ENCODE measurements at regions not wholly inside any gene's neighbourhood (a gene's known extent, or its start where the extent isn't known, plus 50 kb on each side); places are given as distances from the start of the nearest gene placed in this dataset.

DNA sequence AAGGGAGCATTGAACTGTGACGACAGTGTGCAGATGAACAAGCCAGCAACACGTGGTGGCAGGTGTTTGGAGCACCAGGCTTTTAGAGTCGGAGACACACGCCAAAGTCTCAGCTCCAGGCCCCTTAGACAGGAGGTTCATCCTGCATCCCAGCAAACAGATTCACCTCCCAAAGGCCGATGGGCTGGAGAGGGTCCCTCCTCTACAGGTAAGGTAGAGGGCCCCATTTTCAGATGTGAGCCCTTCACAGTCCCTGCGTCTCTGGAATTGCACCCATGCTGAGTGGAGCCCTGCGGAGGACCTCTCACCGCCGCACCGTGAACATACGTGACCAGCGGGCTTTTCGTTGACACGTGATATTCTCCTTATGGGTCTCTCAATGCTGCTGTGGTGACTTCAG lies 109.0 kb upstream of the B3GAT1 start:
- no peak for DNase-seq

DNA sequence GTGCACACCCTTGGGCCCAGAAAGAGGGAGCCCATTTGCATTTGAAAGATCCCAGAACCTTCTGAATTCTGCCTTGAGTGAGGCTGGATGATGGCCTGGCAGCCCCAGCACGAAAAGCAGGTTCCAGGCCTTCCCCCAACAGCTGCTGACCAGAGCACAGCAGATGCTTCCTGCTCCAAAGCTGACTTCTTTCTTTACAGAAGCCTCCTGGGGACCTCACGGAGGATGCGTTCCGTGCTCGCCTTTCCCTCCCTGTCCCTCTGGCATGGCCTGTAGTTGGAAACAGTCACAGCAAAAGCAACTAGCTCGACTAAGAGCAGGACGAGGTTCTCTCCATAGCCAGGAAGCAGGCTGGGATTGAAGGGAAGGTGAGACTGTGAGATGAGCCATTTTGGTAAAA lies 107.7 kb upstream of the B3GAT1 start:
- no peak for DNase-seq

DNA sequence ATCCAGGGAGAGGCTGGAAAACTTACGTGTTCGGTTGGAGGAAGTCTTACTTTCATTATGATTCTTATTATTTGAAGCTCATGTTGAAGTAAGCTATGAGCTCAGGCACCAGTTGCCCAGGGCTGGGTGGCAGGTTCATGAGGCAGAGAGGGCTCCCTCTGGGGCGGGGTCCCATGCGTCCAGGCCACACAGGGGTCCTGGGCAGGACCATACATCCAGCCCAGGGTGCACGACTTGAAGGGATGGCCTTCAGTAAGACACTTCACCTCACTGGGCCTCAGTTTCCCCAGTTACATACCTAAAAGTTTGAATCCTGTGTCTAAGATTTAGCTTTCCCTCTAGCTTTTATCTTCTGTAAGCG lies 107.3 kb upstream of the B3GAT1 start:
- DNase-seq = no peak

DNA sequence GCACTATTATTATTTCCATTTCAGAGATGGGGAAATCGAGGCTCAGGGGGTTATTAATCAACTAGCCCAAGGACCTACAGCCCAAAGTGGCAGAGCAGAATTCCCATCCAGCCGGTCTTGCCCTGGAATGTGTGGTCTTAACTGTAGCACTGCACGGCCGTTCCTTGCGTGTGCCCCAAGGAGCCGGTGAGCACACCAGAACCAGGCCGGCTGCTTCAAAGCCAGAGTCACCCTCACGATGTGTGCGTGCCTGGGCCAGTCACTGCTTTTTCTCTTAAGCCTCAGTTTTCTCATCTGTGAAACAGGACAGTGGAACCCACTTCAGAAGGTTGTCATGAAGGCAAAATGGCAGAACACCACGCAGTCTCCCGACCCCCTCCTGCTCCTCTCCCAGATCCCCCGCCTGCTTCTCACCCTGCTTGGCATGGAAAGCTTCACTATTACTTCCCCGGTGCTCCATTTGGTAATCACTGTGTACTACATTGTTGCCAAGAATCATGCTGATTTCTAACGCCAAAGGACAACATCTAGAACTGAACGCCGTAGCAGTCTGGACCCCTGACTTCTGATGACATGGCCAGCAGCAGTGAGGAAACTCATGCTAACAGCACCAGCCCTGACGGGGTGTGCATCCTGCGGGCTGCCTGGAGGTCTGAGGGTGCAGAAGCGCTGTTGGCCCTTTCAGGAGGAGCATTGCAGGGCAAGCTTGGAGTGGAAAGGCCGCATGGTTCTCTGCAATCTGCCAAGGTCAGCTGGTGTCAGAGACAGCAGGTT lies 106.8 kb upstream of the B3GAT1 start:
- DNase-seq = no peak

DNA sequence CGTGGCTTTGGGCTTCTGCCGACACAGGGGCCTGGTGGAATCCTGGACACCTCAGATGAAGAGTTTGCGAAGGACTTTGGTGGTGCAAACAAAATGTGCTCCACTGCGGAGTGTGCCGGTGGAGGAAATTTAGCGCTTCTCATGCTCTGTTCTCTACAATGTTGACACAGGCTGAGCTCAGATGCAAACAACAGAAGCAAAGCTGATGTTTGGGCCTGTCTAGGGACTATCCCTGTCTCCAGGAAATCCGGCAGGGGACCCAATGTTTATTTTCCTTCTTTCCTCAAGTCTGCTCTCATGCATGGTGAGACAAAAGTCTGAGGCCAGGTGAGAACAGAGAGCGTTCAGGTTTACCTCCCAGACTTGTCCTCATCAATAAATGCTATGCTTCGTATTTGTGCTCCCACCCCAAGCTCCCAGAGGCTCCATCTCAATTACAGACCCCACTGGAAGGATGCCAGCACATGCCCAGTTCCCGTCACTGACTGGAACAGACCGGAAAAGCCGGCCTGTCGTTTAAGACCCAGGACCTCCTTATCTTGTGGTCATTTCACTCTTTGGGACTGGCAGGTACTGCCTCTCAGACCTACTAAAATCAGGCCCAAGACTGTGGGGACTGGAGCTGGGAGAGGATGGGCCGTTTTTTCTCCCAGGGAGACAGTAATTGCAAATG lies 105.7 kb upstream of the B3GAT1 start:
- DNase-seq = no peak

DNA sequence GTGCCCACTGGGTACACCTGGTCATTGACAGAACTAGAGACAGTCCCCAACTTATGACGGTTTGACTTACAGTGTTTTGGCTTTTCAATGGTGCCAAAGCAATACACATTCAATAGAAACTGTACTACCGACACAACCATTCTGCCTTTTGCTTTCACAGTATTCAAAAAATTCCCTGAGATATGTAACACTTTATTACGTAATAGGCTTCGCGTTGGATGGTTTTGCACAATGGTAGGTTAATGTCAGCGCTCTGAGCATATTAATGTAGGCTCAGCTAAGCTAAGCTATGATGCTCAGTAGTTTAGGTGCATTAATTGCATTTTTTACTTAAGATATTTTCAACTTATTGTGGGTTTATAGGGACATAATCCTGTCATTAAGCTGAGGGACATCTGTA lies 105.1 kb upstream of the B3GAT1 start:
- DNase-seq = no peak

DNA sequence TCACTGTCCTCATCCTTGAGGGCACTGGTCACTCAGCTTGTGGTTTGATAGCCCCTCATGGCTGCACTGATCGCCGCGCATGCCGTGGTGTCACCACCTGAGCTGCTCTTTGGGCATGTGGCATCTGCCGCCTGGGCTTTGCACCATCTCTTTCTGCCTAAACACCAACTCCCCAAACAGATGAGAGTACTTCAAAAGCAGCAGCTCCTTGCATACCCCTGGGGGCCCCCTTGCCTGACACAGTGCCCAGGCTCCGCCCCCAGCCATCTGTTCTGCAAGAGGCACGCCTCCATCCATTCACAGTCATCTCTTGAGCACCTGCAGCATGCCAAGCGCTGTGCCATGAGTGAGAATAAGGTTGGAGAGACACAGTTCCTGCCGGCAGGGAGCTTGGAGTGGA lies 104.5 kb upstream of the B3GAT1 start:
- DNase-seq = no peak

DNA sequence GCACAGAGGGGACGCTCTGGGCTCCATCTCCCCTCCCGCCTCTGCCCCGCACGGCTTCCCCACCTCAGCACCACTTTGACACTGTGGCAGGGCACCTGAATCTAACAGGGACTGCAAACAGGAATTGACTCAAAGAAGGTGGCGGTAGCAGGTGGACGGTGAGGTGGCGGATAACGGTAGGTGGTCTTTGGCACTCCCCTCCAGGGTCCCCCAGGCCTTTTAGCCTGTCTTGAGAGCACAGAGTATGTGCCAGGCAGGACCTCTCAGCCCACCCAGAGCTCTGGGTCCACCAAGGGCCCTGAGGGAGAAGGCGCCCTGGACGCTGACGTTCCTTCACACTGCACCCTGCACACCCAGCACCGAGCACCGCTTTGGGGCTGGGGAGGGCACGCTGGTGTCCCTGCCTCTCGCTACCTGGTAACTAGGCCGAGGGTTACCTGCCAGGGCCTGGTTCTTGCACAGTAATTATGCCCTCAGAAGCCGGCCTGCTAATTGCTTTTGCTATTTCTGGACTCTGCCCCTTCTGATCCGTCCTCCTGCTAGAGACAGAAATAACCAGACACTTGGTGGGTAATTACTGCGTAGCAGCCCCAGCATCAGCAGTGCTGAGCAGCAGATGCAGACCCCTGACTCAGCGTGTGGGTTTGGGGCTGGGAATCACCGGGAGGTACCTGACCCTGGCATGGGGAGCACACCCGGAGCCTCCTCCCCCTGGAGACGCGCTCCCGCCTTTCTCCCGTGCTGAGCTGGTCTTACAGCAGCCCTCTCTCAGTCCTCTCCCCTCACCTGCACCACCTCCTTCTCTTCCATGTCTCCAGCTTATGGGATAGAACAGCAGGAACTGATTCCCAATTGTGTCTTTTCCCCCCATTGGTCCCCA lies 103.3 kb upstream of the B3GAT1 start:
- no peak for DNase-seq

DNA sequence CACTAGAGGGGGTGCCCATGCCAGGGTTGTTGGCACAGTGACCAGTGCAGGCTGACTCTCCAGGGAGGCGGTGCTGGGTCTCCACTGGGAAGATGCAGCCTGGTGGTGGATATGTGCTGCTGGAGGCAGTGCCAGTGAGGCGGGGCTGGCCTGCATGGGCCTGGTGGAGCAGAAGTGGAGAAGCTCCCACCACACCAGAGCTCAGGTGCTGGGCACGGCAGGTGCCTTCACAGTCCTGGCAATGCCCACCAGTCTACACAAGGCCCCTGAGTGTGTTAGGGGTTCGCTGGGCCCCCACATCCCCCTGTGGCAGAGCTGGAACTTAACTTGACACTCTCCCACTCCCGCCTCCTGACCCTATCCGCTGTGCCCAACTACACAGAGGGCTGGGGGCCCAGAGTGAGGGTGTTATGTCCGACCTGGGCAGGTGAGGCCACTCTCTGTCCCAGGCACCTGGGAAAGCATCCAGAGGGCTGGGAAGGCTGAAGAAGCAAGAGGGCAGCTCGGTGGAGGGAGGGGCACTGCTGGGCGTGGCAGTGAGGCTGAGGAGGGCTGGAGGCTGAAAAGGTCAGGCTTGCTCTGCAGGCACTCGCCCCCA lies 102.4 kb upstream of the B3GAT1 start:
- no peak for DNase-seq

DNA sequence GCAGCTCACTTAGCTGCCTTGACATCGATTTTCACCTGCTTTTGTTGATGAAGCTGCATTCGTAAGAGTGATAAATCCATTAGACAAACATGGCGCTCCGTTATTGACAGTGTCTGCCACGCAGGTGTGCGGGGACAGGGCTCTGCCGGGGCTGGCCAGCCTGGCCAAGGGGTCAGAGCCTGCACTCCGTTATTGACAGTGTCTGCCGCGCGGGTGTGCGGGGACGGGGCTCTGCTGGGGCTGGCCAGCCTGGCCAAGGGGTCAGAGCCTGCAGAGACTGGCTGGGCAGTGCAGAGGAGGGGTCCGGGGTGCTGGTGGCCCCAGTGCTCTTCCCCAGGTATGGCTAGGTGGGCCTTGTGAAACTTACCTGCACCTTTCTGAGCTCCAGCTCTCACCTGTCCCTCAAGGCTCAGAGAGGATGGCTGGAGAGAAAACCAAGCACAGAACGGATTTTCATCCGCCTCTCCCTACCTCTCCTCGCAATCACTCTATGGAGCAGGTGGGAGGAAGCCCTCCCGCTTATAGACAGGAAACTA lies 101.6 kb upstream of the B3GAT1 start:
- no peak for DNase-seq

DNA sequence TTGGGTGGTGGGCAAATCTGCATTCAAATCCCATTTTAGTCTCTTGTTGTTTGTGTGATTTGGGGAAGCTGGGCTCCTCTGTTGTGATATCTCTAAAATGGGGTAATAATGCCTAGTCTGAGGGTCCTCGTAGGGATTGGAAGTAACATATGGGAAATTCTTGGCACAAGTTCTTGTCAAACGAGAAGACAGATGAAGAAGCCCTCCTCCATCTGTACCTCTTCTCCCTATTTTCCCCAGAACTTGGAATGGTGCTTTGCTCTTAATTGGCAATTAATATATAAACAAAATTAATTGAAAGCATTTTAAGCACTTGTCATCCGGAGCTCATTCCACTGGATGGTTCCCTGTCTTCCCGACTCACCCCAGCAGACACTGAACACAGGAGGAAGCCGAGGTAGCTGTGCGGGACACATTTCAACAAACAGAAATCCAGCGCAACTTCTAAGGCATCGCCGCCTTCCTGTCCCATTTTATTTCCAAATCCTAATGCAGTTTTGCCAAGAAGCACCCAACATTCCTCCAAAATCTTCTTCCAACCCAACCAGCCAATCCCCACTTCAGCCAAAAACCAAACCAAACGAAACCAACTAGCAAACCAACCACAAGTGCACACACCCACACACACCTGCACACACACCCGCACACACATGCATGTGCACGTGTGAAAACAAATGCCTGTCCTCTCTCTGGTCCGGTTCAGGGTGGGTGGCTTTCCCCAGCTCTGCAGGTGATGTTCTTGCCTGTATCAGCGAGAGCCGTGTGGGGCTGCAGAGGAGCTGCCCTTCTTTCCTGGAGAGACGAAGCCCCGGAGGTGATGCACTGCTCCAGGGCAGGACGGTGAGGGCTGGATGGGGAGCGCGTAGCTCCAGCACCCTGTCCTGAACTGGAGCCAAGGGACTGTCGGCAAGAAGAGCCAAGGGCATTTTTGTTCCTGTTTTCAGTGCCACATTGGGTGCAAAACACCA lies 100.8 kb upstream of the B3GAT1 start:
- no peak for DNase-seq

DNA sequence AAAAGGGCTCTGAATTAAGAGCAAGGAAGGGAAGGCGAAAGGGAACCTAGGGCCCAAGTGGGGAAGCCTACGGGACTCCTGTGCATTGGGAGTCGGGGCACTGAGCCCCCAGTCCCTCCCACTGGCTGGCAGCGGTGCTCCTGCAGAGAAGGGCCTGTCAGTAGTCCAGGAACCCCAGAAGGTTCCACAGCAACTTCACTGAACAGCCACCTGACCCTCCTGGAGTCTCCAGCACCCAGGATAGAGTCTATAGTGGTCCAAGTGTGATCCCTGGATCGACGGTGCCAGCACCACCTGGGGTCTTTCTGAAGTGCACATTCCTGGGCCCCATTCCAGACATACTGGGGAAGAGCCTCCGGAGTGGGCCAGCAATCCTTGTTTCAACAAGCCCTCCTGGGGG lies 100.0 kb upstream of the B3GAT1 start:
- DNase-seq = no peak

DNA sequence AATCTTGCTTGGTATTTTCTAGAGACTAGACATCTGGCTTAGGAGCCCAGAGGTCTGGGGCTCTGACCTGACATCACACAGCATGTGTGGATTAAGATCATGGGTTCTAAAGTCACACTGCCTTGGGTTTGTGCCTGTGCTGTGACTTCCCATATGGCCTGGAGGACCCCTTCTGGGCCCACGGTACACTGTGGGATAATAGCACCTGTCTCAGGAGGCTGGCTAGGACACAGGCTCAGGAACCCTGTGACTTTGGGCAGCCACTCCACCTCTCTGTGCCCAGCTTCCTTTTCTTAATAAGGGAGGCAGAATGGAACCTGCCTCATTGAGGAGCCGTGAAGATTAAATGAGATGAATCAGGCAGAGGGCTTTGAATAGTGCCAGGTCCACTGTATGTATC lies 99.2 kb upstream of the B3GAT1 start:
- no peak for DNase-seq

DNA sequence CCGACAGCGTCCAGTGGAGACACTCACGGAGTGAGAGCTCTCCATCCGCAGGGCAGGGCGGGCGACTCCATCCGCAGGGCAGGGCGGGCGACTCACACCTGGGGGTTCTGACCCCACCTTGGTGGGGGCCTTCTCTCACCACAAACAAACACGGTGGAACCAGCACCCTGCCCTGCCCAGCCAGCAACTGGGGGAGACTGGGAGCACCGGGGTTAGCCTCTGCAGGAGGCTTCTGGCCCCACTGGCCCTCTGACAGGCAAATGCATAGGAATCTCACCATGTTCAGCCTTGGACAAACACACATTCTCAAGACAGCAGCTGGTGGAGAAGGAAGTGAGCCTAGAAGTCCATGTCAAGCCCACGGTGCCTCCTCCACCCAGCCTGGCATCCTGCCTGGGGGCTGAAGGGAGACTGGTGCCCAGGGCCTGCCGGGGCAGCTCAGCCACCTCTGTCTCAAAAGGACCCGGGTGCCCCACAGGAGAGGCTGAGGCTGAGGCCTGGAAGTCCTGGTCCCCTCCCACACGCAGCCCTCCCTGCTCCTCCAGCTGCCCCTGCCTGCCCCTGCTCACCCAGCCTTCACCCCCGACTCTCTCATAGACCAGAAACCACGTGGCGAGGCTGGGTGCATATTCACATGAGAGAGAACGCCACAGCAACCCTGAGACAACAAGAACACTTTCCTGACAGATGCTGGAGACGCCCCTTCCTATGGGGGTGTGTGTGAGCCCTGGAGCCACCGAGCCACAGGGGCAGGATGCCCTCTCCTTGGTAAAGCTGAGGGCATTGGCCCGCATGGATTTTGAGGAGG lies 98.4 kb upstream of the B3GAT1 start:
- DNase-seq = no peak

DNA sequence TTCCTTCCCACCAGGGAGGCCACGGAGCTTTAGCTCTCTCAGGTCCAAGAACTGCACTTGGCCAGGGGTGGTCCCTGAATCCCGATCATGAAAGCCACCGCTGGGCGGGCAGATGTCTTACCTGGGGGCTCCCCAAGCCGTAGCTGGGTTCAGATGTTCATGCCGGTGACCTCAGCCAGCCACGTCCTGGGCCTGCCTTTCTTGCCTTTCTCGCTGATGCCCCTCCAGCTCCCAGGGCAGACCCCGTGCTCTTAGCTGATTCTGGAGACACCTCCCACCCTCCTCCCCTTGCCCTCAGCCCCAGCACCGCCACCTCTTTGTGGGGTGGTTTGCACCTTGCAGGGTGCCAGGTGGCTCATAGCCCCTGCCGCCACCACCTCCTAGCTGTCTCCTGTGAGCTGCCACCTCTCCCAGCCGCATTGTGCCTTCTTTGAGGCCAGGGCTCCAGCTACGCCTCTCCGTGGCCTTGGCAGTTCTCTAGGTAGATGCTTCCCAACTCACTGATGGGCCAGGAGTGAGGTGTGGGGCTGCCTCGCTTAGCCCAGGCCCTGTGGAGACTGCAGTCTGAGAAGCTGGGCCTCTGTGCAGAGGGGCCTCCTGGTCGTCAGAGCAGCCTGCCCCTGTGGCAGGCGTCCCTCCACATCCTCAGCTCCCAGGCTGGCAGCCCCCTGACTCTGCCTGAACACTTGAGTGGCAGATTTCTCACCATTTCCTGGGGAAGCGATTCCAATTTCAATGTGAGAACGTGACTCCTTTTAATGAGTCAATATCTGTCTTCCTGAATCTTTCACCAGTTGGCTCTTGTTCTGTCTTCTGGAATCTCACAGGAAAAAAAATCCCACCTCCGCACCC lies 97.6 kb upstream of the B3GAT1 start:
- no peak for DNase-seq

DNA sequence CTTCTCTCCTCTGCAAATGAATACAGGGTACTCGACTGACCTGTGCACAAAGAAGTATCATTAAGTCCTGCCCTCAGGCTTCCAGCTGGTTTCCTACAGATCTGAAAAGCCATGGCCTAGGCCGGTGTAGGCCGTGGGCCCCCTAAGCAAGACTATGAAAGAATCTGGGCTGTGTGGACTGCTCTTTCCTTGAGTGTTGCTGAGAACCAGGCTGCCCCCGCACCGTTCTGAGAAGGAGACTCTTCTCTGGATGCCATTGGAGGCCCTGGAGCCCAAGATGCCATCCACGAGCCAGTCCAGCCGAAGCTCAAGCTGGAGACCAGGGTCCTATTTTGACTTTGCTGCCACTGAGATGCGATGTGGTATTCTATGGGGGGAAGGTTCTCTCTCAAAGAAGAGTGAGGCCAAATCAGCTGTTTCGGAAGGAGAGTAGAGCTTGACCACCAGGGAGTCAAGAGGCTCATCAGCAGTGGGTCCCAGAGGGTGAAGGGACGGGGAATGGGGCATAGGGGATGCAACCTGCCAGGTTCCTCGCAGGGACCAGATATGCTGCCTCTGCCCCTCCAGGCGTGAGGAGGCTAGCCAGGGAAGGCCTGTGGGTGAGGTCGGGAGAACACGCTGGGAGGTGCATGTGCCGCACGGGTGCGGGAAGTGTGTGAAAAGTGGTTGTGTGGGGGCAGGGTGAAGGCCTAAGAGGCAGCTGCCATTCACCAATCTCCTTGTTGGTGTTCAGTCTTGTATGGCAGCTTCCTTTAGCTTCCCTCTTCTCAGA lies 96.4 kb upstream of the B3GAT1 start:
- DNase-seq = no peak

DNA sequence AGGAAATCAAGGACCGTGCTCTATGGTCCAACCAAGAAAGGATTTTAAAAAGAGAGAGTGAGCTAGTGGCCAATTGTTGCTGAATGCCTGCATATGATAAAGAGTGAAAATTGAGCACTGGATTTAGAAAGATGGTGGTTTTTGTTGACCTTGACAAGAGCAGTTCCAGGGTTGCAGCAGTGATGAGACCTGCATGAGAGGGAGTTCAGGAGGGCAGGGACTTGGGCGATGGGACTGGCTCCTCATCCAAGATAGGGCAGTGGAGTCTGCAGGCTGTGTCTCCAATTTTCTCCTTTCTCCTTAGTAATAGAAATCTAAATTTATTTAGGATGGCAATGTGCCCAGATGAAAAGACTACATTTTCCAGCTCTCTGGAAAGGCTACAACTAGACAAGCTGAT lies 94.0 kb upstream of the B3GAT1 start:
- no peak for DNase-seq

DNA sequence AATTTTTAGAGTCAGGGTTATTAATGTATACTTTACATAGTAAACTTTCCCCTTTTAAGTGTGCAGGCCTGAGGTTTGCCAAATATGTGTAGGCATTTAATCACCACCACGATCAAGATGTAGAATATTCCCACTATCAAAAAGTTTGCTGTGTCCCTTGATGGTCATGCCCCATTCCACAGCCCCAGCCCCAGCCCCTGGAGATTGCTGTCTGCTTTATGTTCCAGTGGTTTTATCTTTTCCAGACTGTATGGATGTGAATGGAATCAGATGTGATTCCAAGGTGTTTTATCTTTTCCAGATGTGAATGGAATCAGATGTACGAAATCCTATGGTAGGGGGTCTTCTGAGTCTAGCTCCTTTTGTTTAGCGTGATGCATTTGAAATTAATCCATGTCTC lies 93.1 kb upstream of the B3GAT1 start:
- no peak for DNase-seq

Measured in activated CD4-positive, alpha-beta T cell treated with anti-CD3 and anti-CD28 coated beads for 1 hour (primary cell).